CD14-positive monocyte (primary cell): ENCODE measurements at regions not wholly inside any gene's neighbourhood (a gene's known extent, or its start where the extent isn't known, plus 50 kb on each side); places are given as distances from the start of the nearest gene placed in this dataset.

Source experiments
- DNase-seq, 3 donors: peaks; one replicate each; pipeline ENCODE4 v3.0.0-alpha.2; 2011 to 2022
- H2AFZ ChIP-seq: 2 replicates; pipeline ENCODE4 v1.6.0; 2012; ENCODE audit warnings: mild to moderate bottlenecking, low read depth, low read length, inconsistent platforms; ENCODE audit not compliant: insufficient read depth, poor library complexity, severe bottlenecking
- H3K27ac ChIP-seq, 2 donors: 1 replicate in 1 of 2; 2 replicates in 1 of 2; pipeline ENCODE4 v1.5.1; 2012 to 2013; ENCODE audit warnings: low read length in 2 of 2, control low read depth in 1 of 2, inconsistent platforms in 1 of 2, low read depth in 1 of 2, mild to moderate bottlenecking in 1 of 2
- H3K27me3 ChIP-seq, 2 donors: one replicate each; pipeline versions ENCODE4 v1.6.0 to v1.6.1; 2011 to 2013; ENCODE audit warnings: low read length in 2 of 2; ENCODE audit not compliant: control insufficient read depth in 2 of 2, insufficient read depth in 2 of 2
- H3K36me3 ChIP-seq, 2 donors: replicated peaks in 1 of 2; 1 replicate in 1 of 2; 2 replicates in 1 of 2; pipeline versions ENCODE4 v1.5.1 to v1.6.1; 2012 to 2013; ENCODE audit warnings: low read length in 2 of 2, control low read depth in 1 of 2, inconsistent platforms in 1 of 2, mild to moderate bottlenecking in 1 of 2; ENCODE audit not compliant: insufficient read depth in 2 of 2, control insufficient read depth in 1 of 2
- H3K4me1 ChIP-seq, 2 donors: 1 replicate in 1 of 2; 2 replicates in 1 of 2; pipeline versions ENCODE4 v1.5.1 to v1.6.1; 2012 to 2013; ENCODE audit warnings: low read length in 2 of 2, control low read depth in 1 of 2, inconsistent platforms in 1 of 2, mild to moderate bottlenecking in 1 of 2, moderate library complexity in 1 of 2; ENCODE audit not compliant: insufficient read depth in 2 of 2, control insufficient read depth in 1 of 2
- H3K4me2 ChIP-seq: replicated peaks from 2 replicates; pipeline ENCODE3; 2012; ENCODE audit warnings: low read length, moderate library complexity, mild to moderate bottlenecking; ENCODE audit not compliant: poor library complexity, severe bottlenecking; ENCODE audit errors: extremely low read depth
- H3K4me3 ChIP-seq, 3 experiments: fragments of 200-600 bp in 1 of 3; sonication (generic) in 1 of 3; replicated peaks in 1 of 3; 1 replicate in 2 of 3; 2 replicates in 1 of 3; pipeline ENCODE4 v1.5.1; 2011 to 2013; ENCODE audit warnings: low read length in 3 of 3, mild to moderate bottlenecking in 3 of 3, control low read depth in 2 of 3, low read depth in 2 of 3, inconsistent platforms in 1 of 3, moderate library complexity in 1 of 3
- H3K79me2 ChIP-seq: 2 replicates; pipeline ENCODE4 v1.6.0; 2012; ENCODE audit warnings: mild to moderate bottlenecking, control low read depth, inconsistent platforms, low read length, moderate library complexity; ENCODE audit not compliant: insufficient read depth
- H3K9ac ChIP-seq: 2 replicates; pipeline ENCODE4 v1.6.0; 2017; ENCODE audit warnings: low read length, mild to moderate bottlenecking; ENCODE audit not compliant: insufficient read depth, poor library complexity, severe bottlenecking
- H3K9me3 ChIP-seq, 2 donors: replicated peaks in 1 of 2; 1 replicate in 1 of 2; 2 replicates in 1 of 2; pipeline versions ENCODE4 v1.5.1 to v1.6.1; 2012 to 2013; ENCODE audit warnings: low read length in 2 of 2, control low read depth in 1 of 2; ENCODE audit not compliant: control insufficient read depth in 1 of 2, insufficient read depth in 1 of 2
- H4K20me1 ChIP-seq: 2 replicates; pipeline ENCODE4 v1.6.0; 2012; ENCODE audit warnings: mild to moderate bottlenecking, low read length, control low read depth, moderate library complexity; ENCODE audit not compliant: insufficient read depth
- H3K27ac Mint-ChIP-seq, 7 donors: one replicate each; pipeline ENCODE4 v1.8.0; 2020; ENCODE audit warnings: mild to moderate bottlenecking in 7 of 7, mixed read lengths in 7 of 7, moderate library complexity in 6 of 7, inconsistent platforms in 2 of 7
- H3K27me3 Mint-ChIP-seq, 3 donors: one replicate each; pipeline ENCODE4 v1.8.0; 2021 to 2022; ENCODE audit warnings: low read depth in 3 of 3, mild to moderate bottlenecking in 3 of 3, mixed read lengths in 3 of 3, moderate library complexity in 3 of 3, inconsistent platforms in 1 of 3
- H3K36me3 Mint-ChIP-seq, 2 donors: one replicate each; pipeline ENCODE4 v1.8.0; 2020; ENCODE audit warnings: mixed read lengths in 2 of 2, inconsistent platforms in 1 of 2, mild to moderate bottlenecking in 1 of 2
- H3K4me1 Mint-ChIP-seq: one replicate; pipeline ENCODE4 v1.8.0; 2020; ENCODE audit warnings: mild to moderate bottlenecking, mixed read lengths
- H3K4me3 Mint-ChIP-seq, 2 donors: one replicate each; pipeline ENCODE4 v1.8.0; 2020; ENCODE audit warnings: mild to moderate bottlenecking in 2 of 2, mixed read lengths in 2 of 2, moderate library complexity in 1 of 2
- H3K9me3 Mint-ChIP-seq, 7 donors: one replicate each; pipeline ENCODE4 v1.8.0; 2020 to 2022; ENCODE audit warnings: mixed read lengths in 7 of 7, mild to moderate bottlenecking in 6 of 7, moderate library complexity in 6 of 7, inconsistent platforms in 2 of 7
- WGBS: methylation state at CpG from one replicate; pipeline ENCODE4 v1.1.5; 2013; ENCODE audit warnings: missing lambda C conversion rate; ENCODE audit not compliant: insufficient coverage; 5-methylcytosine and 5-hydroxymethylcytosine counted together
- intact Hi-C, 2 donors: fragments of 100-400 bp; cut with micrococcal nuclease; formaldehyde crosslinking; loops; one replicate each; pipeline versions ENCODE4 v1.15.0 to v1.15.1; 2023
- TF ChIP-seq, protein P1 (sequence below): fragments of 200-600 bp; IDR thresholded peaks from one replicate; pipeline ENCODE4 v1.8.0; 2022; ENCODE audit warnings: antibody characterized with exemption, mild to moderate bottlenecking

DNA sequence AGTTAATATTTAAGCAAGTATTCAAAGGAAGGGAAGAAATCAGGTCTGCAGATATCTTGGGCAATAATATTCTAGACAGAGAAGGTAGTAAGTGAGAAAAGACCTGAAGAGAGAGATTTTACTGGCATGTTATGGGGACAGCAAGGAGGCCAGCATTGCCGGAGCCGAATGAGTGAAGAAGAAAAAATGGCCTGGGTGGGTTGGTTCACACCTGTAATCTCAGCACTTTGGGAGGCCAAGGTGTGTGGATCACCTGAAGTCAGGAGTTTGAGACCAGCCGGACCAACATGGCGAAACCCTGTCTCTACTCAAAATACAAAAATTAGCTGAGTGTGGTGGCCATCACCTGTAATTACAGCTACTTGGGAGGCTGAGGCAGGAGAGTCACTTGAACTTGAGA lies 164.7 kb downstream of the VGLL3 start:
- H3K27ac Mint-ChIP-seq: no peak overlapping the region
- H3K4me2 ChIP-seq: no peak overlapping the region
- H2AFZ ChIP-seq: no peak overlapping the region
- no peaks in the 10 kb centered on the region for H3K36me3 ChIP-seq
- no peak overlapping the region for H3K27ac ChIP-seq
- no peaks in the 10 kb centered on the region for H3K79me2 ChIP-seq
- no peak overlapping the region for H3K9ac ChIP-seq
- no CpG with 5 or more reads among the region's 4 CpGs for WGBS
- H3K27me3 Mint-ChIP-seq: no peaks in the 10 kb centered on the region
- no peak for DNase-seq
- H3K27me3 ChIP-seq: no peaks in the 10 kb centered on the region
- intact Hi-C loops: no loop called here
- H3K9me3 Mint-ChIP-seq: peaks cover 0 to 3% (median 0%) of the 10 kb centered on the region in 7 donors
- H3K4me3 Mint-ChIP-seq: no peak overlapping the region
- H3K4me1 ChIP-seq: no peaks in the 10 kb centered on the region
- TF ChIP-seq, protein P1, sequence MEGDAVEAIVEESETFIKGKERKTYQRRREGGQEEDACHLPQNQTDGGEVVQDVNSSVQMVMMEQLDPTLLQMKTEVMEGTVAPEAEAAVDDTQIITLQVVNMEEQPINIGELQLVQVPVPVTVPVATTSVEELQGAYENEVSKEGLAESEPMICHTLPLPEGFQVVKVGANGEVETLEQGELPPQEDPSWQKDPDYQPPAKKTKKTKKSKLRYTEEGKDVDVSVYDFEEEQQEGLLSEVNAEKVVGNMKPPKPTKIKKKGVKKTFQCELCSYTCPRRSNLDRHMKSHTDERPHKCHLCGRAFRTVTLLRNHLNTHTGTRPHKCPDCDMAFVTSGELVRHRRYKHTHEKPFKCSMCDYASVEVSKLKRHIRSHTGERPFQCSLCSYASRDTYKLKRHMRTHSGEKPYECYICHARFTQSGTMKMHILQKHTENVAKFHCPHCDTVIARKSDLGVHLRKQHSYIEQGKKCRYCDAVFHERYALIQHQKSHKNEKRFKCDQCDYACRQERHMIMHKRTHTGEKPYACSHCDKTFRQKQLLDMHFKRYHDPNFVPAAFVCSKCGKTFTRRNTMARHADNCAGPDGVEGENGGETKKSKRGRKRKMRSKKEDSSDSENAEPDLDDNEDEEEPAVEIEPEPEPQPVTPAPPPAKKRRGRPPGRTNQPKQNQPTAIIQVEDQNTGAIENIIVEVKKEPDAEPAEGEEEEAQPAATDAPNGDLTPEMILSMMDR: no peak
- H3K9me3 ChIP-seq: no peaks in the 10 kb centered on the region
- H3K4me3 ChIP-seq: no peak overlapping the region
- H3K36me3 Mint-ChIP-seq: no peaks in the 10 kb centered on the region
- H3K4me1 Mint-ChIP-seq: no peaks in the 10 kb centered on the region
- H4K20me1 ChIP-seq: no peaks in the 10 kb centered on the region

DNA sequence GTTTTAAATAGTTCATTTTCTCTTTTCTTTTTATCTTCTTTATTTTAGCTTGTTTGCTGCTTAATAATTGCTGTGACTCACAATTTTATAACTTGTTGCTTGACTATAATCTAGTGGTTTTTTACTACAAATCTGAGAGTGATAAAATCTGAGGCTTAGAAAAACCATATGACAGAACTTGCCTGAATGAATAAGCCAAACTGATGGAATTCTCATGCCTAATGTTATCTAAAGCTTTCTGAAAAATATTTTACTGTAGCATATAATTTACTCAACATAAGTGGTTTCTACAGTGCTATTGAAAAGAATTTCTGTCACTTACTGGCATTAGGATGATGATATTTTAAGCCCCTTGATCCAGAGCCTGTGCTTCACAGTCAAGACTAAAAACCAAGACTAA lies 175.1 kb downstream of the VGLL3 start:
- H3K4me1 Mint-ChIP-seq: no peaks in the 10 kb centered on the region
- no peak overlapping the region for H3K27ac Mint-ChIP-seq
- TF ChIP-seq, protein P1: no peak

More for the DNA sequence above, 175.1 kb downstream of the VGLL3 start:
- Histone ChIP-seq H3K27ac (no peak overlapping the region), H3K9ac (no peak overlapping the region), H3K79me2 (no peaks in the 10 kb centered on the region), H2AFZ (no peak overlapping the region), H3K9me3 (no peaks in the 10 kb centered on the region), H4K20me1 (no peaks in the 10 kb centered on the region), H3K36me3 (no peaks in the 10 kb centered on the region), H3K27me3 (no peaks in the 10 kb centered on the region), H3K4me3 (no peak overlapping the region), H3K4me1 (no peaks in the 10 kb centered on the region), H3K4me2 (no peak overlapping the region)
- Mint-ChIP-seq H3K36me3 (no peaks in the 10 kb centered on the region), H3K27me3 (no peaks in the 10 kb centered on the region), H3K9me3 (peaks cover 0 to 3% (median 0%) of the 10 kb centered on the region in 7 donors), H3K4me3 (no peak overlapping the region)
- DNase-seq: no peak
- intact Hi-C loops: no loop called here
